ENCODE measurements at regions not wholly inside any gene's neighbourhood (a gene's known extent, or its start where the extent isn't known, plus 50 kb on each side); places are given as distances from the start of the nearest gene placed in this dataset.

GRCh38 chr15:100734586-100734985 is 132.2 kb downstream of the ASB7 start:
- 10% methylated on average over 5 of the region's 5 CpGs for WGBS (ENCODE audit: insufficient coverage, low coverage, missing lambda C conversion rate)
- Histone ChIP-seq H3K4me1 (replicated peaks in 1 of 2; ENCODE audit: control insufficient read depth in 2 of 2, insufficient read depth in 2 of 2, low read length in 2 of 2) (no peaks in the 10 kb centered on the region), H3K9me1 (ENCODE audit: control insufficient read depth, insufficient read depth, low read length) (no peaks in the 10 kb centered on the region), H3K4me2 (ENCODE audit: insufficient read depth, low read length) (no peak overlapping the region), H4K20me1 (replicated peaks; ENCODE audit: control insufficient read depth, insufficient read depth, low read length) (0 out of 2 replicates have a peak, but pooled peaks cover 3% of the 10 kb centered on the region), H3K9ac (ENCODE audit: insufficient read depth in 1 of 2, low read depth in 2 of 2, low read length in 2 of 2) (no peak overlapping the region), H2AFZ (ENCODE audit: low read depth, low read length) (no peak overlapping the region), H3K4me3 (no peak overlapping the region), H3K79me2 (ENCODE audit: control insufficient read depth, insufficient read depth, low read length) (no peaks in the 10 kb centered on the region), H3K36me3 (ENCODE audit: control insufficient read depth, insufficient read depth, low read length) (no peaks in the 10 kb centered on the region), H3K9me3 (replicated peaks; ENCODE audit: control insufficient read depth, insufficient read depth, low read depth, low read length) (no peaks in the 10 kb centered on the region), H3K27me3 (ENCODE audit: control insufficient read depth in 2 of 2, insufficient read depth in 2 of 2, low read length in 2 of 2) (peaks cover 5 to 53% of the 10 kb centered on the region in 2 experiments; a peak in 3 of 5 replicates), H3K27ac (ENCODE audit: extremely low read depth, low read depth, low read length) (no peak overlapping the region)
- DNase-seq (ENCODE audit: extremely low read depth in 1 of 4, low spot score in 3 of 4) (no peak), FAIRE-seq (no peak), ATAC-seq (no peak)
- intact Hi-C loops (cut with micrococcal nuclease): no loop called here
- ChIA-PET POLR2A (interaction anchor here (0.6 kb wide), 1 partner anchor 22 kb away, joined by 4 read pairs; no protein-coding TSS in a partner anchor), CTCF (ENCODE audit: low intra/inter-chr PET ratio) (no interaction called here)
- in situ Hi-C loops (cut with MboI): no loop called here
- BruUV-seq (replicated peaks): no TSS peak
- TF ChIP-seq RNF2 (IDR thresholded peaks at IDR 0.05) (no peak), KAT7 (CRISPR knock-in tag; IDR thresholded peaks at IDR 0.05; ENCODE audit: borderline replicate concordance) (no peak), TAL1 (IDR thresholded peaks at IDR 0.05) (no peak), RBM39 (optimal IDR thresholded peaks at IDR 0.05; ENCODE audit: low read depth, low read length) (no peak), BCOR (IDR thresholded peaks at IDR 0.05) (no peak), ZMIZ1 (IDR thresholded peaks at IDR 0.05; ENCODE audit: low read depth in 2 of 2, low read length in 2 of 2) (no peak)

Data from K562 (cell line).